HCT116 (cell line): ENCODE measurements at regions not wholly inside any gene's neighbourhood (a gene's known extent, or its start where the extent isn't known, plus 50 kb on each side); places are given as distances from the start of the nearest gene placed in this dataset.

Experiments
- ATAC-seq: fragments of 200-7000 bp; cut with Tn5 transposase; 2 replicates; pipeline ENCODE4 v1.9.1; 2020; ENCODE audit warnings: mild to moderate bottlenecking, moderate library complexity
- BruUV-seq: library from RNA; stranded (reverse); fragments of 400-500 nt; replicated peaks from 2 replicates; lab custom pipeline; 2021; lab: Mats Ljungman, UMichigan
- CTCF ChIA-PET: fragments of 300-600 bp; sonication (Branson Sonifier 250); formaldehyde crosslinking; loops from one replicate; lab custom pipeline; 2021; ENCODE audit warnings: antibody characterized with exemption; lab: Charles Lee
- POLR2A ChIA-PET: fragments of 300-600, 350-600 bp; sonication (Branson Sonifier 250); formaldehyde crosslinking; loops from one replicate; lab custom pipeline; 2021; ENCODE audit warnings: antibody characterized with exemption; lab: Charles Lee
- RAD21 ChIA-PET, 2 experiments: fragments of 300-600 bp; sonication (Branson Sonifier 250); formaldehyde crosslinking; loops; one replicate each; lab custom pipeline; 2023; ENCODE audit warnings: low total read pairs in 2 of 2; ENCODE audit not compliant: uncharacterized antibody in 2 of 2, unreplicated experiment in 2 of 2, low non-redundant PET in 1 of 2; lab: Charles Lee
- DNase-seq: peaks from one replicate; pipeline ENCODE4 v3.0.0-alpha.2; 2010; ENCODE audit warnings: low read depth, low spot score
- H2AFZ ChIP-seq: fragments of 200-600 bp; shearing (Covaris generic), sonication (generic); 2 replicates; pipeline ENCODE4 v1.6.1; 2017; ENCODE audit warnings: low read depth, mixed run types, mixed read lengths, antibody characterized with exemption, low read length; ENCODE audit not compliant: poor library complexity, severe bottlenecking
- H3K27ac ChIP-seq: 2 replicates; pipeline ENCODE4 v1.5.1; 2012; ENCODE audit warnings: low read depth, low read length
- H3K27me3 ChIP-seq: fragments of 200-600 bp; sonication (generic); 2 replicates; pipeline ENCODE4 v1.6.1; 2016; ENCODE audit warnings: mixed run types, low read length, mixed read lengths; ENCODE audit not compliant: insufficient read depth
- H3K36me3 ChIP-seq, 2 experiments: fragments of 200-500 bp in 1 of 2; fragments of 200-600 bp in 1 of 2; sonication (Bioruptor generic) in 1 of 2; sonication (generic) in 1 of 2; 2 replicates each; pipeline versions ENCODE4 v1.5.1 to v1.6.1; 2014 to 2016; ENCODE audit warnings: low read length in 2 of 2, inconsistent platforms in 1 of 2, mixed read lengths in 1 of 2, mixed run types in 1 of 2; ENCODE audit not compliant: insufficient read depth in 2 of 2, control insufficient read depth in 1 of 2
- H3K4me1 ChIP-seq, 2 experiments: fragments of 200-600 bp in 1 of 2; sonication (generic) in 1 of 2; 2 replicates each; pipeline versions ENCODE4 v1.5.1 to v1.6.1; 2012 to 2017; ENCODE audit warnings: low read length in 2 of 2, inconsistent platforms in 1 of 2, mild to moderate bottlenecking in 1 of 2, mixed read lengths in 1 of 2, mixed run types in 1 of 2, moderate library complexity in 1 of 2; ENCODE audit not compliant: insufficient read depth in 2 of 2, control insufficient read depth in 1 of 2
- H3K4me2 ChIP-seq: fragments of 200-600 bp; sonication (generic); 2 replicates; pipeline ENCODE4 v1.6.1; 2017; ENCODE audit warnings: mixed run types, low read length, mixed read lengths
- H3K4me3 ChIP-seq, 2 experiments: fragments of 200-600 bp in 1 of 2; sonication (generic) in 1 of 2; replicated peaks in 1 of 2; 2 replicates each; pipeline ENCODE4 v1.5.1; 2011 to 2016; ENCODE audit warnings: low read length in 2 of 2, control low read depth in 1 of 2, low read depth in 1 of 2, mild to moderate bottlenecking in 1 of 2, mixed read lengths in 1 of 2, mixed run types in 1 of 2
- H3K79me2 ChIP-seq: fragments of 200-600 bp; sonication (generic); 2 replicates; pipeline ENCODE4 v1.6.1; 2017; ENCODE audit warnings: mild to moderate bottlenecking, mixed run types, low read length, moderate library complexity, mixed read lengths; ENCODE audit not compliant: insufficient read depth
- H3K9ac ChIP-seq: fragments of 200-600 bp; sonication (generic); 2 replicates; pipeline ENCODE4 v1.6.1; 2016; ENCODE audit warnings: low read length, mixed read lengths
- H3K9me2 ChIP-seq: fragments of 200-600 bp; sonication (generic), shearing (Covaris generic); 2 replicates; pipeline ENCODE4 v1.6.1; 2017; ENCODE audit warnings: mixed run types, mild to moderate bottlenecking, moderate library complexity; ENCODE audit not compliant: insufficient read depth
- H3K9me3 ChIP-seq, 2 experiments: fragments of 200-500 bp in 1 of 2; fragments of 200-600 bp in 1 of 2; sonication (Bioruptor generic) in 1 of 2; sonication (generic) in 1 of 2; 2 replicates each; pipeline ENCODE4 v1.6.1; 2014 to 2017; ENCODE audit warnings: low read length in 2 of 2, mixed read lengths in 2 of 2, inconsistent platforms in 1 of 2, low read depth in 1 of 2, mild to moderate bottlenecking in 1 of 2, mixed run types in 1 of 2, moderate library complexity in 1 of 2; ENCODE audit not compliant: control insufficient read depth in 1 of 2, insufficient read depth in 1 of 2
- H4K20me1 ChIP-seq: fragments of 200-600 bp; sonication (generic), shearing (Covaris generic); 2 replicates; pipeline ENCODE4 v1.6.1; 2017; ENCODE audit warnings: mixed run types, mild to moderate bottlenecking, moderate library complexity; ENCODE audit not compliant: insufficient read depth
- CBX3 ChIP-seq: IDR thresholded peaks from 2 replicates; pipeline ENCODE4 v1.6.1; 2012; ENCODE audit warnings: low read depth
- CEBPB ChIP-seq: IDR thresholded peaks from 2 replicates; pipeline ENCODE4 v1.6.1; 2012; ENCODE audit warnings: low read depth
- ELF1 ChIP-seq: IDR thresholded peaks from 2 replicates; pipeline ENCODE4 v1.6.1; 2012; ENCODE audit warnings: low read depth, borderline replicate concordance
- EZH2 ChIP-seq: fragments of 200-600 bp; sonication (generic); IDR thresholded peaks from 2 replicates; pipeline ENCODE4 v1.6.1; 2017; ENCODE audit warnings: antibody characterized with exemption, mixed run types
- EZH2phosphoT487 ChIP-seq: fragments of 200-600 bp; IDR thresholded peaks from 2 replicates; pipeline ENCODE4 v1.6.1; 2018; ENCODE audit warnings: antibody characterized with exemption, borderline replicate concordance
- FOSL1 ChIP-seq: IDR thresholded peaks from 2 replicates; pipeline ENCODE4 v1.6.1; 2012; ENCODE audit warnings: low read depth
- POLR2A ChIP-seq: IDR thresholded peaks from 2 replicates; pipeline ENCODE4 v1.7.0; 2011; ENCODE audit warnings: borderline replicate concordance; ENCODE audit not compliant: insufficient read depth, insufficient read length; ENCODE audit errors: extremely low read depth
- POLR2AphosphoS5 ChIP-seq: IDR thresholded peaks from 2 replicates; pipeline ENCODE4 v1.6.1; 2011; ENCODE audit warnings: mild to moderate bottlenecking, low read depth, low read length, moderate library complexity
- SP1 ChIP-seq: IDR thresholded peaks from 2 replicates; pipeline ENCODE4 v1.6.1; 2012; ENCODE audit warnings: low read depth
- TCF7L2 ChIP-seq: IDR thresholded peaks from 2 replicates; pipeline ENCODE4 v1.7.0; 2011; ENCODE audit warnings: borderline replicate concordance, inconsistent platforms; ENCODE audit not compliant: insufficient read depth, insufficient read length; ENCODE audit errors: extremely low read depth
- YY1 ChIP-seq: IDR thresholded peaks from 2 replicates; pipeline ENCODE4 v1.6.1; 2011; ENCODE audit warnings: low read length, low read depth, moderate library complexity, mild to moderate bottlenecking; ENCODE audit not compliant: insufficient replicate concordance; ENCODE audit errors: extremely low read depth
- ZNF274 ChIP-seq: fragments of 200-500 bp; sonication (Bioruptor generic); IDR thresholded peaks from 2 replicates; pipeline ENCODE4 v1.6.1; 2014; ENCODE audit warnings: mild to moderate bottlenecking, low read depth, low read length, inconsistent platforms
- intact Hi-C: fragments of 100-400 bp; cut with micrococcal nuclease; formaldehyde crosslinking; loops from 2 replicates; pipeline ENCODE4 v1.10.0; 2022
- TF ChIP-seq, protein P1 (sequence below), 3 experiments: fragments of 200-600 bp in 1 of 3; sonication (generic) in 1 of 3; IDR thresholded peaks in 2 of 3; conservative IDR thresholded peaks in 1 of 3; 2 replicates each; pipeline ENCODE4 v1.5.1; 2012 to 2017; ENCODE audit warnings: low read depth in 2 of 3, low read length in 2 of 3, antibody characterized with exemption in 1 of 3, borderline replicate concordance in 1 of 3, control low read depth in 1 of 3, mild to moderate bottlenecking in 1 of 3, mixed read lengths in 1 of 3, mixed run types in 1 of 3, moderate library complexity in 1 of 3; ENCODE audit not compliant: insufficient read depth in 1 of 3
- TF ChIP-seq, protein P2 (sequence below): IDR thresholded peaks from 2 replicates; pipeline ENCODE4 v1.6.1; 2012

DNA sequence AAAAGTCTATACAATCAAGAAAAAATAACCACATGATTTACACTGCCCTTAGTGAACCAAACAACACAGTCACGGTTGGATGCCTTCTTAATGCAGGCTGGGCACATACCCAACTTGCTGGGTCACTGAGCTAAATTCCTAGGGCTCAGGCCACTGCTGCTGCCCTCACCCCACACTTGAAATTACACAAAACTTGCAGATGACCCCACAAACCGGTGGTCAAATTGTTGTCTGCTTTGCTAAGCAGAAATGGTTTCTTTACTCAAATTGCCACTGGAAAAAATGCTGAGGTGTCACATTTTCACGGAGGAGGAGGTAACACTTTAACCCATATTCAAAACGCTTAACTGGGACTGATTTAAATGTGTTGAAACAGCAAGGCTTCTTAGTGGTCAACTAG, 62.4 kb downstream of the HMHB1 start:
- Histone ChIP-seq H3K9me3 (no peaks in the 10 kb centered on the region), H3K27me3 (no peaks in the 10 kb centered on the region), H3K4me3 (no peak overlapping the region), H3K79me2 (no peaks in the 10 kb centered on the region), H4K20me1 (no peaks in the 10 kb centered on the region), H3K4me2 (no peak overlapping the region), H2AFZ (no peak overlapping the region), H3K36me3 (no peaks in the 10 kb centered on the region), H3K9me2 (no peaks in the 10 kb centered on the region), H3K4me1 (no peaks in the 10 kb centered on the region), H3K9ac (no peak overlapping the region), H3K27ac (no peak overlapping the region)
- POLR2A ChIA-PET = no interaction called here
- RAD21 ChIA-PET = no interaction called here
- intact Hi-C loops = no loop called here
- TF ChIP-seq ELF1 = no peak
- no peak for TF ChIP-seq EZH2phosphoT487
- TF ChIP-seq, protein P1, sequence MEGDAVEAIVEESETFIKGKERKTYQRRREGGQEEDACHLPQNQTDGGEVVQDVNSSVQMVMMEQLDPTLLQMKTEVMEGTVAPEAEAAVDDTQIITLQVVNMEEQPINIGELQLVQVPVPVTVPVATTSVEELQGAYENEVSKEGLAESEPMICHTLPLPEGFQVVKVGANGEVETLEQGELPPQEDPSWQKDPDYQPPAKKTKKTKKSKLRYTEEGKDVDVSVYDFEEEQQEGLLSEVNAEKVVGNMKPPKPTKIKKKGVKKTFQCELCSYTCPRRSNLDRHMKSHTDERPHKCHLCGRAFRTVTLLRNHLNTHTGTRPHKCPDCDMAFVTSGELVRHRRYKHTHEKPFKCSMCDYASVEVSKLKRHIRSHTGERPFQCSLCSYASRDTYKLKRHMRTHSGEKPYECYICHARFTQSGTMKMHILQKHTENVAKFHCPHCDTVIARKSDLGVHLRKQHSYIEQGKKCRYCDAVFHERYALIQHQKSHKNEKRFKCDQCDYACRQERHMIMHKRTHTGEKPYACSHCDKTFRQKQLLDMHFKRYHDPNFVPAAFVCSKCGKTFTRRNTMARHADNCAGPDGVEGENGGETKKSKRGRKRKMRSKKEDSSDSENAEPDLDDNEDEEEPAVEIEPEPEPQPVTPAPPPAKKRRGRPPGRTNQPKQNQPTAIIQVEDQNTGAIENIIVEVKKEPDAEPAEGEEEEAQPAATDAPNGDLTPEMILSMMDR (IDR thresholded peaks at IDR 0.05 in 2 of 3, conservative IDR thresholded peaks at IDR 0.05 in 1 of 3; ENCODE audit: borderline replicate concordance in 1 of 3, insufficient read depth in 1 of 3, low read depth in 2 of 3, low read length in 2 of 3) = no peak
- no peak for TF ChIP-seq YY1
- no peak for TF ChIP-seq TCF7L2
- no peak for TF ChIP-seq SP1
- no peak for TF ChIP-seq FOSL1
- TF ChIP-seq CBX3 = no peak
- TF ChIP-seq ZNF274 = no peak
- TF ChIP-seq EZH2 = no peak
- TF ChIP-seq, protein P2, sequence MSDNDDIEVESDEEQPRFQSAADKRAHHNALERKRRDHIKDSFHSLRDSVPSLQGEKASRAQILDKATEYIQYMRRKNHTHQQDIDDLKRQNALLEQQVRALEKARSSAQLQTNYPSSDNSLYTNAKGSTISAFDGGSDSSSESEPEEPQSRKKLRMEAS = no peak
- TF ChIP-seq POLR2AphosphoS5 = no peak
- TF ChIP-seq POLR2A = no peak
- TF ChIP-seq CEBPB = no peak
- BruUV-seq = no TSS peak
- no peak for DNase-seq
- CTCF ChIA-PET = no interaction called here
- no peak for ATAC-seq
